Ammon's horn (tissue), 1 donor: ENCODE measurements at regions not wholly inside any gene's neighbourhood (a gene's known extent, or its start where the extent isn't known, plus 50 kb on each side); places are given as distances from the start of the nearest gene placed in this dataset.
A peak's percentile ranks its signal among the peaks of the same experiment; 100 is the strongest.
"Not testable (repeated sequence)": the region's sequence is repeated elsewhere in the genome, so short reads cannot be mapped to it uniquely, and the experiment has no call there.

Experiments
- DNase-seq: peaks from one replicate; pipeline ENCODE4 v3.0.0-alpha.2; 2016; ENCODE audit warnings: low spot score

DNA sequence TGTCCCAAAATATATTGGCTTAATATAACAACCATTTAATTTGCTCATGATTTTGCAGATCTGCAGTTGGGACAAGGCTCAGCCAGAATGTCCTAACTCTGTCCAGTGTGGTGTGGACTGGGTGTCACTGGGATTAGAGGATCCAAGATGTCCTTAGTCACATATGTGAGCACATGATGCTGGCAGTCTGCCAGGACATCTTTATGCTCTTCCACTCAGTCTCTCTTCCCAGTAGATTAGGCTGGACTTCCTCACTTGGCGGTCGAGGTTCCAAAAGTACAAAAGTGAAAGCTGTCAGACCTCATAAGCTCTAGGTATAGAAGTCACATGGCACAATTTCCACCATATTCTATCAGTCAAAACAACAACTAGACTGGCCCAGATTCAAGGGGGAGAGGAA is 167.9 kb upstream of the NTF3 start:
- DNase-seq = no peak

DNA sequence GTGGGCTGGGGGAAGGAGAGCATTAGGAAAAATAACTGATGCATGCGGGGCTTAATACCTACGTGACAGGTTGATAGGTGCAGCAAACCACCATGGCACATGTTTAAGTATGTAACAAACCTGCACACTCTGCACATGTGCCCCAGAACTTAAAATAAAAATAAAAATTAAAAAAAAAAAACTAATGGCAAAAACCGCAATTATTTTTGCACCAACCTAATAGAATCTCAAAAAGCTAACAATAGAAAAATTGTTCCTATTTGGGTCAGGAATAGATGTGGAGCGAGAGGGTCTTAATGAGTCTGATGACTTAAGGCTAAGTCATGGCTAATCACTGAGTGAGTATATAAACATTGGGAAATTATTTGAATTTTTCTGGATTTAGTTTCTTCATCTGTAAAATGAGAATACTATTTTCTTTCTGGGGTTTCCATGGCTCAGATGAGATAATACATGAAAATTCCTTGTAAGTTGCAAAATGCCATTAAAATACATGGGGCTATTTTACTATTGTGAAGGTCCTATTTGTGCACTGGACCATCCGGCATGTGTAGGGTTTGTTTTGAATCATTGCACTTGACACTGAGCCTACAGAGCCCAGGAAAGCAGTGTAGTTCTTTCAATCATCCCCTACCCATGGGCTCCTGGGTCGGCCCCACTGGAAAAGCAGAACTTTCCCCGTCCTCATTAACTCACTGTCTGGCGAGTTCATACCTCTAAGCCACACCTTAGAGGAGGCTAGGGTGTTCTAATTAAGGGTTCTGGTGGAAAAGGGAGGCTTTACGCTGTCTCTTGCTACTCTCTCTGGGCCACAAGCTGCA is 164.1 kb upstream of the NTF3 start:
- no peak for DNase-seq

DNA sequence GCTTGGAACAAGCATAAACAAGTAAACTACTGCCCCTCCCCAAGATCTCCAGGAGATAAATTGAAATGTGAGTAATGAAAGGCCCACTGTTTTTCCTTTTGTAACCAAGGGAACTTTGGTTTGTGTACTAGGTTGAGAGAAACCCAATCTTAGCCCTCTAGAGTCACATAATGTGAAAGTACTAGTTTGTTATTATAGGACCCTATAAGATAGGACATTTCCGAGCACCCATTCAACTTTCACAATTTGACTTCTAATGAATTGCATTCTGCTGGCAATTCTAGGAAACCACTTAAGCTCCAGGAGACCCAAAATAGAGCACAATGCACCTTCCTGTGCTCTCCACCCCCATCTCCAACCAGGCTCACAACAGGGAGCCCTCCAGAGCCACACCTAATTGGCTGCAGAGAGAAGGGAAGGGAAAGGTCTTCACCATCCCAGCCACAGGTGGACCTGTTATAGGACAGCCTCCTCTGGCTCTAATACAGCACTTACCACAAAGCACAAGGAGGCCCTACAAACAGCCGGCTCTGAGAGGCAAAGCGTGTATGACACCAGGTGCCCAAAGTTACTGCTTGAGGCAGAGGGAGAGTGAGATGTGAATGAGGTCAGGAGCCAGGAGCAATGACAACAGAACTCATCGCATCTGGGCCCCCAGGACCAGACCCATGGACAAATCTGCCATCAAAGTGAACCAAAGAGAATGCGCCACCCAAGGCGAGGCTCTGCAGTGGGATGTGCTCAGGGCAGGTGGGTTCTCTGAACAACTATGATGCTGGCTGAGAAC is 163.3 kb upstream of the NTF3 start:
- no peak for DNase-seq

- DNase-seq = no peak
Observed at GRCh38 chr12:5269846-5270245, 162.1 kb upstream of the NTF3 start.

DNA sequence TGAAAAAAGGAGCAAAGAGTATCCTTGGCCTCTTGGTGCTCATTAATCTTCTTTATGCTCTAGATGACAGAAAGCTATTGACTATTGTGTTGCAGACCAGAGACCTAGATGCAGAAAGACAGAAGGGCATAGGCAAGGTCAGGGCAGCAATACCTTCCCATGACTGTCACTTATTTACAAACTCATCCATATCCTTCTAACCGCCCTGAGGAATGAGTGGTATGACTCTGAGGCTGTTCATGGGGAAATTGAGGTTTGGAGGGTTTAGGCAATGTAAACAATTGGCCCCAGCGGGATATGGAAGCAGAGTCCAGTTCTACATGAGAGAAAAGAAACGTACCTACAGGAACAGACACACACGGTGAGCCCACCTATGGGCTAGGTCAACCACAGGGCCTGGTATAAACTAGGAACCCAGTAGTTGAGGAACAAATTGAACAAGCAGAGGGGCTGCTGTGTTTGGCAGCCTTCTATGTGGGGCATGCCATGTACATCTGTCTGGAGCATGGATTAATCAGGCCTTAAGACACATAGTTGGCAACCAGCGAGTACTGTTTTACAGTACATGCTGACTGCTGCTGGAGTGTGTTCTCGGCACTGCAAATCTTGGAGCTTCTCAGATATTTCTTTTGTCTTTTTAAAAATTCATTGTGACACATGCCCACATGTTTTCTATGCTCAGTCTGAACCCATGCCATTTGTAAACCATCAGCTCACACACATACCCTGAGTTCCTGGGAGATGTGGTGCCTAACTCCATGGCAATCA is 159.7 kb upstream of the NTF3 start:
- no peak for DNase-seq

GRCh38 chr12:5273709-5274108 is 158.2 kb upstream of the NTF3 start:
- DNase-seq = no peak

- DNase-seq = peak; percentile 15
Observed at GRCh38 chr12:5276327-5276880, 155.5 kb upstream of the NTF3 start.

DNA sequence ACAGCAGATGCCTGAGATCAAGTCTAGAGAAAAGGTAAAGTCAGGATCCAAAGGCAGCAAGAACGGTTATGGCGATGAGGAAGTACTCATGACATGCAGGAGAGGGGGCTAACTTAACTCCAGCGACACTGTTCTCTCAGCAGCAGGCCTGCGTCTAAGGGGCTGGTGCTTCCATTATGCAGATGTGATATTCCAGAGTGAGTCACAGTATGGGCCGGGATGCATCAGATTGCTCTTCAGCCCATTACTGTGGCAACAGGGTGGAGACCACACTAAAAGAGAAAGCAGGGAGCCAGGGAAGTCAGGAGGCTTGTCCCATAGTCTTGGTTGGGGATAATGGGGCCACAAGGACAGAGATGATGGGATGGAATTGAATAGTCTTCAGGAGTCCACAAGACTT is 151.8 kb upstream of the NTF3 start:
- DNase-seq = no peak

DNA sequence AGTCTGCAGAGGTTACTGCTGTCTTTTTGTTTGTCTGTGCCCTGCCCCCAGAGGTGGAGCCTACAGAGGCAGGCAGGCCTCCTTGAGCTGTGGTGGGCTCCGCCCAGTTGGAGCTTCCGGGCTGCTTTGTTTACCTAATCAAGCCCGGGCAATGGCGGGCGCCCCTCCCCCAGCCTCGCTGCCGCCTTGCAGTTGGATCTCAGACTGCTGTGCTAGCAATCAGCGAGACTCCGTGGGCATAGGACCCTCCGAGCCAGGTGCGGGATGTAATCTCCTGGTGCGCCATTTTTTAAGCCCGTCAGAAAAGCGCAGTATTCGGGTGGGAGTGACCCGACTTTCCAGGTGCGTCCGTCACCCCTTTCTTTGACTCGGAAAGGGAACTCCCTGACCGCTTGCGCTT is 141.5 kb upstream of the NTF3 start:
- not testable (repeated sequence) for DNase-seq

DNA sequence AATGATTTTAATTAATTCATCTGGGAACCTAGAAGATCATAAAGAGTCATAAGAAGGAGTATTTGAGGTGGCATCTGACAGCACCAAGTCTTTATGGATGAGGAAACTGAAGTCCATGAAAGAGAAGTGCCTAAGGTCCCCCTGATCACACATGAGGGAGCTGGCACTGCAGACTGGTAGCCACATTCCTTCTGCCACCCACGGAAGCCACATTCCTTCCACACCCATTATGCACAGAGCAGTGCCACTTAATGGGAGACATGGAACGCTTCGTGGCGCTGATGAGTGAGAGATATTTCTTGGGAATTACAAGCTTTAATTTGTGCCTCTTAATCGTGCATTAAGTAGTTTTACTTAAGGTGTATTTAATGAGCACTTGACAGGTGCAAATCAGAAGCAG is 139.3 kb upstream of the NTF3 start:
- DNase-seq = no peak

DNA sequence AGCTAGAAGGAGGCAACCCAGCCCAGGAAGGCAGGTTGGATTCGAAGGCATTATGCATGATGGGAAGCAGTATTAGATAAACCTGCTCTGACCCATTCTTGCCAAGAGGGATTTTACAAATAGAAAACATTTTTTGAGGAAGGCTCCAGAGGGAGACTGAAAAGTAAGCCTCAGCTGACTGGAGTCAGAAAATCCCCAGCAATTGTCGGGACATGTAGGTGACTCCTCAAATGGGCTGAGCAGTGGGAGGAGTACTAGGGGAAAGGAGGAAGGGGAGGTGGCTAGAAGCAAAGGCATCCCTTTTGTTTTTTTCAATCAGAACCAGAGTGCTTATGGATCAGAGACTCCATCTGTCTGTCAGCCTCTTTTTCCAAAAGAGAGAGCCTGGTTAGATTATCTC is 138.1 kb upstream of the NTF3 start:
- no peak for DNase-seq

GRCh38 chr12:5294274-5295070 is 137.4 kb upstream of the NTF3 start:
- DNase-seq = no peak

GRCh38 chr12:5295151-5295550 is 136.8 kb upstream of the NTF3 start:
- no peak for DNase-seq

- DNase-seq = no peak
Observed at GRCh38 chr12:5295996-5296395, 135.9 kb upstream of the NTF3 start.

- DNase-seq = no peak
Observed at GRCh38 chr12:5301539-5301938, 130.4 kb upstream of the NTF3 start.

GRCh38 chr12:5305425-5305824 is 126.5 kb upstream of the NTF3 start:
- no peak for DNase-seq

DNA sequence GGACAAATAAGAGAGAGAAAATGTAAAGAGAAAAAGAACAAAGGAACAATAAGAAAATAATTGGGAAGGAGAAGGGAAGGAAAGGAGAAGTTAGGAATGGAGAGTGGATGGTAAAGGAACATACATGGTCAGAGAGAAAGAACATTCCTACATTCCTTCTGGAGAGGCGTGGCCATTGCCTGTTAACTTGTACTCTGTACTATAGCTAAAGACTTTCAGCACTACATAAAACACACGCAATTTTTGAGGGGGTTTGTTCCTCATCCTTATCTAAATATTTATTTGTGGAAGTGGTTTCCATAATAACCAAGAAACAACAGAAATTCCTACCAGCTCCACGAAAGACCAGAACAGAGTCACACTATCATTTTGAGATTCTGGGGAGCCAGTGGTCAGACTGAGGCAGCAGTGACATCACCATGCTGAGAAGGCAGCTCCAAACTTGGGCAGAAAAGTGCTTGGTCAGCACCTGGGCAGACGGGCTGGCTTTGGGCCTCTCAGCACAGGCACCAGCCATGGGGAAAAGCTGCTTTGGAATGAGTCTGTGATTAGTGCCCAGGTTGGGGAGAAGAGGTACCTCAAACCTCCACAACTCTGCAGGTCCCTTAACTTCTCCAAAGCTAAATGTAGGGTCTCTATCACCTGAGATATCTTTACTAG is 125.9 kb upstream of the NTF3 start:
- no peak for DNase-seq

- no peak for DNase-seq
Observed at GRCh38 chr12:5307065-5307464, 124.8 kb upstream of the NTF3 start.

GRCh38 chr12:5308216-5308615 is 123.7 kb upstream of the NTF3 start:
- no peak for DNase-seq

DNA sequence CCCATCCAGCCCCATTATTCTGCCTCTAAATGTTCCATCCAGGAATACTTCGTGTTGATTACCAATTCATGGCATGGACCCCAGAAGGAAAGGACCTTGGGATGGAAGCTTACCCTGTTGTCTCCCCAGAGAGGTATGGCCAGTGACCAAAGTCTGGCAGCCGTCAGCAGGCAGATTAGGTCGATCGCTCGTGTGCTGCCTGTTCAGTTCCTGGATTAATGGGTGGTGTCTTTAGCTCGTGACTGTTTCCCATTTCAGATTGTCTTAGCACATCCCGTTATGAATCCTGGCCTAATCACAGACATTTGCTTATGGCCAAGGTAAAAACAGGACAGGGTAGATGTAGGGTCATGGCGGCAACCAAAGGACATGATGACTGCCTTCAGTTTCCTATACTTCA is 122.9 kb upstream of the NTF3 start:
- DNase-seq = no peak

DNA sequence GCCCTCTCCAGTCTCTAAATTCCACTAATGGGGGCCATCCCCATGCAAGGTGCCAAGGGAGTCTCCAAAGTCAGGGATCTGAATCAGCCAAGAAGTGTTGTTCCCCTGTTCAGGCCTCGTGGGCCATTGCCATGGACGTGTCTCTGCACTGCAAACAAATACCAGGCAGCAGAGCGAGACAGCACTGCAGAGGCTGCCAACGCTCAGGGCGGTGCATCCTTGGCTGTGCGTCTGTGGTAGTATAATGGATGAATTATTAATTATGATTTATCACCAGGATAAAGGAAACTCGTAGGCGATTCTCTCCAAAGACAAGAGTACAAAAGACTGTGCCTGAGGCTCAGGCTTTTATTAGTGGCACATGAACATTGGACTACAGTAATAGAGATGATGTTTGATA is 122.3 kb upstream of the NTF3 start:
- DNase-seq = peak; percentile 7
